Karpas-422 (cell line): ENCODE measurements at regions not wholly inside any gene's neighbourhood (a gene's known extent, or its start where the extent isn't known, plus 50 kb on each side); places are given as distances from the start of the nearest gene placed in this dataset.

Experiments
- DNase-seq: peaks from one replicate; pipeline ENCODE4 v3.0.0-alpha.2; 2015
- H2AFZ ChIP-seq: fragments of 200-600 bp; sonication (generic); 2 replicates; pipeline ENCODE4 v1.6.1; 2014; ENCODE audit warnings: antibody characterized with exemption, low read length, mixed read lengths
- H3K27ac ChIP-seq: fragments of 200-600 bp; sonication (generic); 2 replicates; pipeline ENCODE4 v1.5.1; 2014; ENCODE audit warnings: mild to moderate bottlenecking, low read length, moderate library complexity
- H3K27me3 ChIP-seq: fragments of 200-600 bp; sonication (generic); 2 replicates; pipeline ENCODE4 v1.6.1; 2014; ENCODE audit warnings: low read length, mixed read lengths
- H3K36me3 ChIP-seq: fragments of 200-600 bp; sonication (generic); 2 replicates; pipeline ENCODE4 v1.6.1; 2014; ENCODE audit warnings: low read length, mixed read lengths; ENCODE audit not compliant: insufficient read depth
- H3K4me1 ChIP-seq: fragments of 200-600 bp; sonication (generic); 2 replicates; pipeline ENCODE4 v1.6.1; 2014; ENCODE audit warnings: mild to moderate bottlenecking, low read length, mixed read lengths
- H3K4me2 ChIP-seq: fragments of 200-600 bp; sonication (generic); 2 replicates; pipeline ENCODE4 v1.6.1; 2014; ENCODE audit warnings: low read length, low read depth, mild to moderate bottlenecking; ENCODE audit not compliant: poor library complexity, severe bottlenecking
- H3K4me3 ChIP-seq: fragments of 200-600 bp; sonication (generic); 2 replicates; pipeline ENCODE4 v1.5.1; 2014; ENCODE audit warnings: mild to moderate bottlenecking, antibody characterized with exemption, low read length, mixed read lengths
- H3K79me2 ChIP-seq: fragments of 200-600 bp; sonication (generic); 2 replicates; pipeline ENCODE4 v1.6.1; 2014; ENCODE audit warnings: mild to moderate bottlenecking, low read length, mixed read lengths
- H3K9ac ChIP-seq: fragments of 200-600 bp; sonication (generic); 2 replicates; pipeline ENCODE4 v1.6.0; 2014; ENCODE audit warnings: low read length
- H3K9me2 ChIP-seq: fragments of 200-600 bp; sonication (generic), shearing (Covaris generic); replicated peaks from 2 replicates; pipeline ENCODE4 v1.6.0; 2014; ENCODE audit warnings: mild to moderate bottlenecking, low read length, moderate library complexity; ENCODE audit not compliant: insufficient read depth
- H3K9me3 ChIP-seq: fragments of 300-700, 200-600 bp; sonication (generic); 2 replicates; pipeline ENCODE4 v1.6.1; 2014; ENCODE audit warnings: low read length, mixed read lengths
- H4K20me1 ChIP-seq: fragments of 200-600 bp; sonication (generic); 2 replicates; pipeline ENCODE4 v1.6.1; 2014; ENCODE audit warnings: mild to moderate bottlenecking, antibody characterized with exemption, low read length, low read depth; ENCODE audit not compliant: insufficient read depth

DNA sequence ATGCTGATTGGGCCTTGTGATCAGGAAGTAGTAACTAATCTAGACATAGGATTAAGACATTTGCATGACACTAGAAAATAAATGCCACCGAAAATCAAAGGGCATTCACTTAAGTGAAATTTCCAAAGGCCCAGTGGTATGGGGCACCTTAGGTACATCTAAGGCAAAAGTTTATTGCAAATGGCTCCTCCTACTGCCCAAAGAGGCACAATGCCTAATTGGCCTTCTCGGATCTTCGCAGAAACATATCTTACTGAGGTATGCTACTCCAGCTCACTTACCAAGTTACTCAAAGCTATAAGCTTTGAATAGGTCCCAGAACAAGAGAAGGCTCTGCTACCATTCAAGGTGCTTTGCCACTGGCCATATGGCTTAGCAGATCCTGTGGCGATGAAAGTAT, 174.8 kb upstream of the CXCL13 start:
- no peak for DNase-seq
- no peaks in the 10 kb centered on the region for H3K9me2 ChIP-seq
- no peak overlapping the region for H2AFZ ChIP-seq
- no peak overlapping the region for H3K27ac ChIP-seq
- H3K4me2 ChIP-seq: no peak overlapping the region
- no peaks in the 10 kb centered on the region for H3K36me3 ChIP-seq
- no peaks in the 10 kb centered on the region for H4K20me1 ChIP-seq
- no peaks in the 10 kb centered on the region for H3K79me2 ChIP-seq
- no peak overlapping the region for H3K9ac ChIP-seq
- no peak overlapping the region for H3K4me3 ChIP-seq
- H3K9me3 ChIP-seq: no peaks in the 10 kb centered on the region
- H3K4me1 ChIP-seq: no peaks in the 10 kb centered on the region
- H3K27me3 ChIP-seq: no peaks in the 10 kb centered on the region

GRCh38 chr4:77431546-77431945, 174.1 kb upstream of the CXCL13 start:
- Histone ChIP-seq H3K4me2 (no peak overlapping the region), H4K20me1 (no peaks in the 10 kb centered on the region), H3K4me1 (no peaks in the 10 kb centered on the region), H3K79me2 (no peaks in the 10 kb centered on the region), H3K4me3 (no peak overlapping the region), H3K9me3 (no peaks in the 10 kb centered on the region), H2AFZ (no peak overlapping the region), H3K27me3 (no peaks in the 10 kb centered on the region), H3K27ac (no peak overlapping the region), H3K9ac (no peak overlapping the region), H3K36me3 (no peaks in the 10 kb centered on the region), H3K9me2 (no peaks in the 10 kb centered on the region)
- no peak for DNase-seq

DNA sequence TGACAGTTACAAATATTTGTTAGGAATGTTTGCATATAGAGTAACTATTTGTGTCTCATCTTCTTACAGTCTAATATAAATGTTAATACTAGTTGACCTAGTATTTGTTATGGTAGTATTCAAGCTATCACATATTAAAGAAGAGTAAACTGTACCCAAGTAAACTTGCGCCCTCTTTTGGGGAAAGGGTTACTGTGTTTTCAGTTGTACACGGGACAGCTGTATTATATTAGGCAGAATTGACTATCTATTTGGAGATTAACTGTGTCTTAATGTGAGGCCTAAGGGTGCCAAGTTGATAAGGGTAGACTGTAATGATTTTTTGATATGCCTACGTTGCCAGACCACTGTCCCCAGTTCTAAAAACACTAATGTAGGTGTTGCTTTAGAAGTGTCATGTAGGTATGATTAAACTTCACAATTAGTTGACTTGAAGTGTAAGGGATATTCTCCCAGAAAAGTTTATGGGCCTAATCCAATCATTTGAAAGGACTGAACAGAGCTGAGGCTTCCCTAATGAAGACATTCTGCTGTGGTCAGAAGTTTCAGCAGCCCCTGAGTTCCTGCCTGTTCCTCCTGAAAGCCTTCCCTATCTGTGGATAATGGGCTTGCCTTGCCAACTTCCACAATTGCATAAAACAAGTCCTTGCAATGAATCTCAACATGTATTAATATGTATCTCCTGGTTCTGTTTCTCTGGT, 172.8 kb upstream of the CXCL13 start:
- Histone ChIP-seq H3K79me2 (no peaks in the 10 kb centered on the region), H3K4me2 (no peak overlapping the region), H3K27me3 (no peaks in the 10 kb centered on the region), H3K4me1 (no peaks in the 10 kb centered on the region), H3K9me3 (no peaks in the 10 kb centered on the region), H3K9me2 (no peaks in the 10 kb centered on the region), H3K36me3 (no peaks in the 10 kb centered on the region), H3K27ac (no peak overlapping the region), H3K4me3 (no peak overlapping the region), H4K20me1 (no peaks in the 10 kb centered on the region), H3K9ac (no peak overlapping the region), H2AFZ (no peak overlapping the region)
- peak; percentile 45 for DNase-seq

DNA sequence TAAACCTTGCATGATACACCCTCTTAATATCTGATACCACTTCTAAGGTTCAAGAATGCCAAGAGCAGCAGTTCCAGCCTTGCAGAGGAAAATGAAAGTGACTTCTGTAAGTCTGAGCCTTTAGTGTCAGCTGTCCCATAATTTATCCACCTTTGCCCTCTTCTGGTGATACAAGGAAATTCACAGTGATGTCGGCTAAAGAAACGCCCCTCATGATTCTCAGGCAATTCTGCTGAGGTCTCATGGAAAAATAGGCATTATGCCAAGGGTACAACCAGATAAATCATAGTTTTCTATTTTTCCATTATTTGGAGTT, 172.2 kb upstream of the CXCL13 start:
- Histone ChIP-seq H3K4me2 (no peak overlapping the region), H3K27me3 (no peaks in the 10 kb centered on the region)

GRCh38 chr4:77434299-77435092, 171.1 kb upstream of the CXCL13 start:
- Histone ChIP-seq H3K9me3 (no peaks in the 10 kb centered on the region), H3K27me3 (no peaks in the 10 kb centered on the region), H3K27ac (no peak overlapping the region), H2AFZ (no peak overlapping the region), H3K9me2 (no peaks in the 10 kb centered on the region), H3K9ac (no peak overlapping the region), H3K36me3 (no peaks in the 10 kb centered on the region), H3K4me1 (no peaks in the 10 kb centered on the region), H3K79me2 (no peaks in the 10 kb centered on the region), H3K4me2 (no peak overlapping the region), H3K4me3 (no peak overlapping the region), H4K20me1 (no peaks in the 10 kb centered on the region)
- no peak for DNase-seq

More for the DNA sequence above, 172.2 kb upstream of the CXCL13 start:
- peak; percentile 58 for DNase-seq
- no peak overlapping the region for H3K27ac ChIP-seq
- no peaks in the 10 kb centered on the region for H3K4me1 ChIP-seq
- H2AFZ ChIP-seq: no peak overlapping the region
- H4K20me1 ChIP-seq: no peaks in the 10 kb centered on the region
- H3K9me3 ChIP-seq: no peaks in the 10 kb centered on the region
- no peaks in the 10 kb centered on the region for H3K36me3 ChIP-seq
- H3K9ac ChIP-seq: no peak overlapping the region
- no peaks in the 10 kb centered on the region for H3K9me2 ChIP-seq
- H3K4me3 ChIP-seq: no peak overlapping the region
- H3K79me2 ChIP-seq: no peaks in the 10 kb centered on the region

- no peak for DNase-seq
- Histone ChIP-seq H3K27ac (no peak overlapping the region), H3K9me2 (no peaks in the 10 kb centered on the region), H3K4me3 (no peak overlapping the region), H3K9ac (no peak overlapping the region), H3K36me3 (no peaks in the 10 kb centered on the region), H3K27me3 (no peaks in the 10 kb centered on the region), H2AFZ (no peak overlapping the region), H4K20me1 (no peaks in the 10 kb centered on the region), H3K9me3 (no peaks in the 10 kb centered on the region), H3K4me2 (no peak overlapping the region), H3K79me2 (no peaks in the 10 kb centered on the region), H3K4me1 (no peaks in the 10 kb centered on the region)
These were observed 168.5 kb upstream of the CXCL13 start for GRCh38 chr4:77437079-77437478.

DNA sequence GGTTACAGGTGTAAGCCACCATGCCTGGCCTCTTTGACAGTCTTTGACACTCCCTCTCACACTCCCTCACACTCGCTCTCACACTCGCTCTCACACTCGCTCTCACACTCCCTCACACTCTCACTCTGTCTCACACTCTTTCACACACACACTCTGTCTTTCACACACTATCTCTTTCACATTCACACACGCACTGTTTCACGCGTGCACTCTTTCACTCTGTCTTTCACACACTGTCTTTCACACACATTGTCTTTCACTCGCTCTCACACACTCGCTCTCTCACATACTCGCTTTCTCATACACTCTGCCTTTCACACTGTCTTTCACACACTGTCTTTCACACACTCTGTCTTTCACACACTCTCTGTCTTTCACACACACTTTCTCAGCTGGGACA, 167.1 kb upstream of the CXCL13 start:
- Histone ChIP-seq H2AFZ (no peak overlapping the region), H3K9me2 (no peaks in the 10 kb centered on the region), H3K4me1 (no peaks in the 10 kb centered on the region), H4K20me1 (no peaks in the 10 kb centered on the region), H3K4me3 (no peak overlapping the region), H3K4me2 (no peak overlapping the region), H3K9ac (no peak overlapping the region), H3K27me3 (no peaks in the 10 kb centered on the region), H3K36me3 (no peaks in the 10 kb centered on the region), H3K27ac (no peak overlapping the region), H3K79me2 (no peaks in the 10 kb centered on the region), H3K9me3 (no peaks in the 10 kb centered on the region)
- no peak for DNase-seq

DNA sequence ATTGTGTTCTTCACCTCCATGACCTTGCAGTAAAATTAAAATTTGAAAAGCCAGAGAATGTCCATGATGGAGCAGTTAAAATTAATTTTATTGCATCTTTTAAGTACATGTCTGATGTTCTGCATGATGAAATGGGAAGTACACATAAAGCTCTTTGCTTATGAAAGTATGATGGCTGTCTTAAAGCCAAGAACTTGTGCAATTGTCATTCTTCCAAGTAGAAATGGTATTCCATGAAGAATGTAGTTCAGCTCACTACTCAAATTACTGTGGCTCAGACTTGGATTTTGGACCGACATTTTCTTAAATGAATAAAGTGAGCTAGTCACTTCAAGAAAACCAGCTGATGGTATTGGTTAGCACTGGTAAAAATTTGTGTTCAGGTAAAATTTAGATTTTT, 161.7 kb upstream of the CXCL13 start:
- Histone ChIP-seq H3K4me2 (no peak overlapping the region), H3K9me2 (no peaks in the 10 kb centered on the region), H2AFZ (no peak overlapping the region), H4K20me1 (no peaks in the 10 kb centered on the region), H3K27ac (no peak overlapping the region), H3K4me1 (no peaks in the 10 kb centered on the region), H3K9ac (no peak overlapping the region), H3K36me3 (no peaks in the 10 kb centered on the region), H3K27me3 (no peaks in the 10 kb centered on the region), H3K9me3 (no peaks in the 10 kb centered on the region), H3K4me3 (no peak overlapping the region), H3K79me2 (no peaks in the 10 kb centered on the region)
- no peak for DNase-seq
